Epithelial cell of proximal tubule (primary cell): ENCODE measurements at regions not wholly inside any gene's neighbourhood (a gene's known extent, or its start where the extent isn't known, plus 50 kb on each side); places are given as distances from the start of the nearest gene placed in this dataset.
"Not testable (repeated sequence)": the region's sequence is repeated elsewhere in the genome, so short reads cannot be mapped to it uniquely, and the experiment has no call there.

Experiments used
- DNase-seq: peaks from one replicate; pipeline ENCODE4 v3.0.0-alpha.2; 2011; ENCODE audit warnings: low read depth
- H3K4me3 ChIP-seq: 2 replicates; pipeline ENCODE4 v1.5.1; 2011; ENCODE audit warnings: low read depth, mild to moderate bottlenecking, low read length
- TF ChIP-seq, protein P1 (sequence below): conservative IDR thresholded peaks from 2 replicates; pipeline ENCODE4 v1.5.1; 2012; ENCODE audit warnings: low read depth, mild to moderate bottlenecking, low read length

DNA sequence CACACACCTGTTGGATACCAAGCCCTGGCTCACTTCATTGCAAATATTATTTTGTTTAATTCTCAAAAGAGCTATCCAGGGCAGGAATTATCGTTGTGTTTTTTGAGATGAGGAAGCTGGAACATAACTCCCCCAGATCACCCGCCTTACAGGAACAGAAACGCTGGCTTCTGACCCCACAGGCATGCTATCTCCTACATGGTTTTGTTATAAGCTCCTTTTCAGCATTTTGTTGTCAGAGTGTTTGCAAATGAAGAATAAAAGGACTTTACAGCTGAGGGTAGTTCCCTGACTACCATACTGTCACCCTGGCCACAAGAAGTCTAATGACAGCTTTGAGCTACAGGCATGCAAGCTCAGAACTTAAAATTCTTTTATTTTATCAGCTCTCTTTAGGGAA is 62.0 kb upstream of the MRPS9 start:
- H3K4me3 ChIP-seq, result no peak overlapping the region
- TF ChIP-seq, protein P1, sequence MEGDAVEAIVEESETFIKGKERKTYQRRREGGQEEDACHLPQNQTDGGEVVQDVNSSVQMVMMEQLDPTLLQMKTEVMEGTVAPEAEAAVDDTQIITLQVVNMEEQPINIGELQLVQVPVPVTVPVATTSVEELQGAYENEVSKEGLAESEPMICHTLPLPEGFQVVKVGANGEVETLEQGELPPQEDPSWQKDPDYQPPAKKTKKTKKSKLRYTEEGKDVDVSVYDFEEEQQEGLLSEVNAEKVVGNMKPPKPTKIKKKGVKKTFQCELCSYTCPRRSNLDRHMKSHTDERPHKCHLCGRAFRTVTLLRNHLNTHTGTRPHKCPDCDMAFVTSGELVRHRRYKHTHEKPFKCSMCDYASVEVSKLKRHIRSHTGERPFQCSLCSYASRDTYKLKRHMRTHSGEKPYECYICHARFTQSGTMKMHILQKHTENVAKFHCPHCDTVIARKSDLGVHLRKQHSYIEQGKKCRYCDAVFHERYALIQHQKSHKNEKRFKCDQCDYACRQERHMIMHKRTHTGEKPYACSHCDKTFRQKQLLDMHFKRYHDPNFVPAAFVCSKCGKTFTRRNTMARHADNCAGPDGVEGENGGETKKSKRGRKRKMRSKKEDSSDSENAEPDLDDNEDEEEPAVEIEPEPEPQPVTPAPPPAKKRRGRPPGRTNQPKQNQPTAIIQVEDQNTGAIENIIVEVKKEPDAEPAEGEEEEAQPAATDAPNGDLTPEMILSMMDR, result no peak
- no peak for DNase-seq

DNA sequence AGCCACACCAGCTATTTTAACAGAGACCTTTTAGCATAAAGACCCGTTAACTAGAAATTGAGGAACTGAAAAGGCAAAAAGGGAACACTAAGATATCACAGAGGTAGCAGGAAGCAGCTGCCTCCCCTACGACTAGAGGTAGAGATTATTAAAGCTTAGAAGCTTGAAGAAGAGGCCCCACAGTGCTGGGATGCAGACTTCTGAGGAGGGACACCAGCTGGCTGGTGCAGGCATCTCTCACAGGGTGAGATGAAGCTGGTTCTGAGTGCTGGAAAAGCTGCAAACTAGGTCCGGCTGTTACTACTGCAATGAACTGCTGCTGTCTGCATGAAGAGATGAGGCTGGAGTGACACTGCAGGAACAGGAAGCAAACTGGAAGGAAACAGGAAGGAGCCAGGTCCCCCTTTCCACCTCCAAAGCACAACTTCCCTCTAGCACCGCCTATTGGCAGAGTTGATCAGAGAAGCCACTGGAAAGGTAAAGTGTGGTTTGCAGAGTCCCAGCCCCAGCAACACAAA is 61.2 kb upstream of the MRPS9 start:
- DNase-seq, result no peak
- H3K4me3 ChIP-seq, result no peak overlapping the region
- TF ChIP-seq, protein P1, result peak; percentile 43

DNA sequence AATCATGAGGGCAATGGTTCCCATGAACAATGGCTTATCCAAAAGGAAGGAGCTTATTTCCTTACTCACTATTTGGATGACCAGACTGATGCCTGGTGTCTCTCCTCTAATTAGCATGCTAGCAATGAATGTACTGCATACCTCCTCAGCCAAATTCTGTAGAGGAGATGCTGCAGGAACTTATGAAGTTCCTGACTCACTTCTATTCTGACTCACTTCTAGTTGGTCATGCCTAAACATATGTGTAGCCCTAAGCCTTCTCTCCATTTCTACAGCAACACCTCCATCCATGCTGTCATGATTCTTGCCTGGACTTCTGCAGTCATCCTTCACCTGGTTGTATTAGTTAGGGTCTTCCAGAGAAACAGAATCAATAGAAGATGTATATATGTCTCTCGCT is 59.9 kb upstream of the MRPS9 start:
- TF ChIP-seq, protein P1, result no peak
- H3K4me3 ChIP-seq, result no peak overlapping the region
- no peak for DNase-seq

DNA sequence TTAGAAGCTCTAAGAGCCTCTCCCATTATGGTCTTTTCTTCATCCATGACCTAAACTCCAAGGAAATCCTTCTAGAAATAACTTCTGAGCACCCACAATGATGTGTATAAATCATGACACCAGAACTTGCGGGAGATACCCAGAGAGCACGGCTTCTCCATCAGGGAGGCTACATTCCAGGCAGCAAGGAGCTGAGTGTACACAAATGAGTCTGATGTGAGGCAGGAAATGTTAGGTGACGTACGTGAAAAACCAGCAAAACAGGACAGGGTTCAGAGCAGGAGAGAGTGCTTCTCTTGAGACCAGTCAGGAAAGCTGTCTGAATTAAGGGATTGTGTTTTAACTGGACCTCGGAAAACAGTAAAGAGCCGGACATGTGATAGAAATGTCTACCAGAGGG is 58.1 kb upstream of the MRPS9 start:
- H3K4me3 ChIP-seq, DNase-seq: not testable (repeated sequence)

DNA sequence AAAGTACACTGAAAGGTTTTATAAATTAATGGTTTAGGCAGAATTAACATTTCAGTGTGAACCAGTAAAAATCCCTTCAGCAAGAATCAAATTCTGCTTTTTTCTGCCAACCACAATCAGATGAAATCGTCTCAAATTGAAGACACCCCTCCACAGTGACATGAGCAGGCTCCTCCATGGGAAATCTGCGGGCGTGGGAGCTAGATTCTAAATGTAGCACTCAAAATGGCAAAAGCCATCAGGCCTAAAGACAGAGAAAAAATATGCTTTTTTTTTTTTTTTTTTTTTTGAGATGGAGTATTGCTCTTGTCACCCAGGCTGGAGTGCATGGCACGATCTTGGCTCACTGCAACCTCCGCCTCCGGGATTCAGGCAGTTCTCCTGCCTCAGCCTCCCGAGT is 55.8 kb upstream of the MRPS9 start:
- DNase-seq, result no peak
- TF ChIP-seq, protein P1, result no peak
- no peak overlapping the region for H3K4me3 ChIP-seq
